ENCODE measurements at regions not wholly inside any gene's neighbourhood (a gene's known extent, or its start where the extent isn't known, plus 50 kb on each side); places are given as distances from the start of the nearest gene placed in this dataset.

GRCh38 chr5:142259758-142260157 is 65.1 kb downstream of the SPRY4 start:
- no peak overlapping the region for H4K91ac ChIP-seq (ENCODE audit: low read depth, low read length)
- no peak overlapping the region for H2AFZ ChIP-seq (ENCODE audit: insufficient read depth, low read length, poor library complexity)
- no peaks in the 10 kb centered on the region for H3K4me1 ChIP-seq (ENCODE audit: control insufficient read depth in 1 of 2, insufficient read depth in 2 of 2, low read length in 2 of 2)
- DNase-seq, result no peak
- H2BK120ac ChIP-seq (ENCODE audit: insufficient read depth, low read length, poor library complexity), result no peak overlapping the region
- H3K27ac ChIP-seq (ENCODE audit: low read depth, low read length), result no peak overlapping the region
- peak overlapping the region; percentile 50 for H3K23ac ChIP-seq (ENCODE audit: low read length)
- no peaks in the 10 kb centered on the region for H3K9me3 ChIP-seq (ENCODE audit: insufficient read depth, low read depth, low read length)
- no peak overlapping the region for H4K12ac ChIP-seq (ENCODE audit: low read depth, low read length)
- no peak overlapping the region for H3K14ac ChIP-seq (ENCODE audit: low read length)
- no peak overlapping the region for H3K4me3 ChIP-seq (ENCODE audit: low read depth, low read length)
- H3K36me3 ChIP-seq (ENCODE audit: control insufficient read depth in 1 of 2, insufficient read depth in 2 of 2, low read length in 2 of 2), result no peaks in the 10 kb centered on the region
- H2BK12ac ChIP-seq (ENCODE audit: low read length), result no peak overlapping the region
- H3K79me1 ChIP-seq (ENCODE audit: low read length), result peaks cover 2% of the 10 kb centered on the region
- H3K4me2 ChIP-seq (ENCODE audit: low read length), result no peak overlapping the region
- H3K18ac ChIP-seq (ENCODE audit: low read length), result no peak overlapping the region
- H3K9ac ChIP-seq (ENCODE audit: low read length), result no peak overlapping the region
- no peak overlapping the region for H4K8ac ChIP-seq (ENCODE audit: low read depth, low read length)
- H3K27me3 ChIP-seq (ENCODE audit: insufficient read depth, low read length), result no peaks in the 10 kb centered on the region
- H3K4ac ChIP-seq (ENCODE audit: low read depth, low read length), result no peak overlapping the region
- H2BK5ac ChIP-seq (ENCODE audit: low read depth, low read length, poor library complexity), result no peak overlapping the region
- WGBS (ENCODE audit: extremely low coverage, insufficient coverage, insufficient read length), result no CpG with 5 or more reads among the region's 3 CpGs
- H2AK5ac ChIP-seq (ENCODE audit: low read length), result no peak overlapping the region
- H3K79me2 ChIP-seq (ENCODE audit: control insufficient read depth, insufficient read depth, low read length, poor library complexity), result no peaks in the 10 kb centered on the region

- Histone ChIP-seq H3K27ac (ENCODE audit: low read depth, low read length) (no peak overlapping the region), H3K4me1 (ENCODE audit: control insufficient read depth in 1 of 2, insufficient read depth in 2 of 2, low read length in 2 of 2) (no peaks in the 10 kb centered on the region), H3K36me3 (ENCODE audit: control insufficient read depth in 1 of 2, insufficient read depth in 2 of 2, low read length in 2 of 2) (no peaks in the 10 kb centered on the region), H3K4me3 (ENCODE audit: low read depth, low read length) (no peak overlapping the region), H3K4me2 (ENCODE audit: low read length) (no peak overlapping the region), H4K91ac (ENCODE audit: low read depth, low read length) (no peak overlapping the region), H3K14ac (ENCODE audit: low read length) (no peak overlapping the region), H2AFZ (ENCODE audit: insufficient read depth, low read length, poor library complexity) (no peak overlapping the region), H3K9me3 (ENCODE audit: insufficient read depth, low read depth, low read length) (no peaks in the 10 kb centered on the region), H3K18ac (ENCODE audit: low read length) (no peak overlapping the region), H4K8ac (ENCODE audit: low read depth, low read length) (no peak overlapping the region), H2BK120ac (ENCODE audit: insufficient read depth, low read length, poor library complexity) (no peak overlapping the region), H3K27me3 (ENCODE audit: insufficient read depth, low read length) (no peaks in the 10 kb centered on the region), H3K79me1 (ENCODE audit: low read length) (peaks cover 2% of the 10 kb centered on the region), H3K23ac (ENCODE audit: low read length) (no peak overlapping the region), H3K4ac (ENCODE audit: low read depth, low read length) (no peak overlapping the region), H3K79me2 (ENCODE audit: control insufficient read depth, insufficient read depth, low read length, poor library complexity) (no peaks in the 10 kb centered on the region), H2BK5ac (ENCODE audit: low read depth, low read length, poor library complexity) (no peak overlapping the region), H4K12ac (ENCODE audit: low read depth, low read length) (no peak overlapping the region), H2BK12ac (ENCODE audit: low read length) (peak overlapping the region; percentile 43), H2AK5ac (ENCODE audit: low read length) (no peak overlapping the region), H3K9ac (ENCODE audit: low read length) (no peak overlapping the region)
- DNase-seq, result no peak
- WGBS (ENCODE audit: extremely low coverage, insufficient coverage, insufficient read length), result no CpG with 5 or more reads among the region's 1 CpG
Observed at GRCh38 chr5:142255831-142256230, 69.0 kb downstream of the SPRY4 start.

GRCh38 chr5:142254431-142254830 is 70.4 kb downstream of the SPRY4 start:
- no peak overlapping the region for H2BK5ac ChIP-seq (ENCODE audit: low read depth, low read length, poor library complexity)
- H3K14ac ChIP-seq (ENCODE audit: low read length), result no peak overlapping the region
- H4K91ac ChIP-seq (ENCODE audit: low read depth, low read length), result no peak overlapping the region
- no peak overlapping the region for H2BK120ac ChIP-seq (ENCODE audit: insufficient read depth, low read length, poor library complexity)
- H3K4me3 ChIP-seq (ENCODE audit: low read depth, low read length), result no peak overlapping the region
- H4K8ac ChIP-seq (ENCODE audit: low read depth, low read length), result no peak overlapping the region
- DNase-seq, result no peak
- H3K79me2 ChIP-seq (ENCODE audit: control insufficient read depth, insufficient read depth, low read length, poor library complexity), result no peaks in the 10 kb centered on the region
- no peaks in the 10 kb centered on the region for H3K27me3 ChIP-seq (ENCODE audit: insufficient read depth, low read length)
- H3K79me1 ChIP-seq (ENCODE audit: low read length), result peaks cover 2% of the 10 kb centered on the region
- no peak overlapping the region for H3K4ac ChIP-seq (ENCODE audit: low read depth, low read length)
- H3K9ac ChIP-seq (ENCODE audit: low read length), result no peak overlapping the region
- H2BK12ac ChIP-seq (ENCODE audit: low read length), result no peak overlapping the region
- no peak overlapping the region for H2AK5ac ChIP-seq (ENCODE audit: low read length)
- H3K9me3 ChIP-seq (ENCODE audit: insufficient read depth, low read depth, low read length), result no peaks in the 10 kb centered on the region
- no peak overlapping the region for H2AFZ ChIP-seq (ENCODE audit: insufficient read depth, low read length, poor library complexity)
- no peaks in the 10 kb centered on the region for H3K4me1 ChIP-seq (ENCODE audit: control insufficient read depth in 1 of 2, insufficient read depth in 2 of 2, low read length in 2 of 2)
- H3K4me2 ChIP-seq (ENCODE audit: low read length), result no peak overlapping the region
- H3K36me3 ChIP-seq (ENCODE audit: control insufficient read depth in 1 of 2, insufficient read depth in 2 of 2, low read length in 2 of 2), result no peaks in the 10 kb centered on the region
- no peak overlapping the region for H3K23ac ChIP-seq (ENCODE audit: low read length)
- no peak overlapping the region for H4K12ac ChIP-seq (ENCODE audit: low read depth, low read length)
- no CpG with 5 or more reads among the region's 3 CpGs for WGBS (ENCODE audit: extremely low coverage, insufficient coverage, insufficient read length)
- H3K18ac ChIP-seq (ENCODE audit: low read length), result no peak overlapping the region
- H3K27ac ChIP-seq (ENCODE audit: low read depth, low read length), result no peak overlapping the region

- Histone ChIP-seq H3K4ac (ENCODE audit: low read depth, low read length) (no peak overlapping the region), H3K27me3 (ENCODE audit: insufficient read depth, low read length) (no peaks in the 10 kb centered on the region), H4K12ac (ENCODE audit: low read depth, low read length) (no peak overlapping the region), H2BK120ac (ENCODE audit: insufficient read depth, low read length, poor library complexity) (no peak overlapping the region), H3K4me3 (ENCODE audit: low read depth, low read length) (no peak overlapping the region), H3K9ac (ENCODE audit: low read length) (no peak overlapping the region), H3K23ac (ENCODE audit: low read length) (no peak overlapping the region), H2BK5ac (ENCODE audit: low read depth, low read length, poor library complexity) (no peak overlapping the region), H3K18ac (ENCODE audit: low read length) (no peak overlapping the region), H3K79me1 (ENCODE audit: low read length) (peaks cover 2% of the 10 kb centered on the region), H3K27ac (ENCODE audit: low read depth, low read length) (no peak overlapping the region), H3K4me2 (ENCODE audit: low read length) (no peak overlapping the region), H3K14ac (ENCODE audit: low read length) (peak overlapping the region; percentile 57), H2AFZ (ENCODE audit: insufficient read depth, low read length, poor library complexity) (no peak overlapping the region), H3K79me2 (ENCODE audit: control insufficient read depth, insufficient read depth, low read length, poor library complexity) (no peaks in the 10 kb centered on the region), H2BK12ac (ENCODE audit: low read length) (peak overlapping the region; percentile 50), H2AK5ac (ENCODE audit: low read length) (no peak overlapping the region), H4K8ac (ENCODE audit: low read depth, low read length) (no peak overlapping the region), H4K91ac (ENCODE audit: low read depth, low read length) (no peak overlapping the region), H3K36me3 (ENCODE audit: control insufficient read depth in 1 of 2, insufficient read depth in 2 of 2, low read length in 2 of 2) (no peaks in the 10 kb centered on the region), H3K9me3 (ENCODE audit: insufficient read depth, low read depth, low read length) (no peaks in the 10 kb centered on the region), H3K4me1 (ENCODE audit: control insufficient read depth in 1 of 2, insufficient read depth in 2 of 2, low read length in 2 of 2) (peaks cover 0 to 1% of the 10 kb centered on the region in 2 experiments)
- DNase-seq, result no peak
- WGBS (ENCODE audit: extremely low coverage, insufficient coverage, insufficient read length), result no CpG with 5 or more reads among the region's 10 CpGs
Observed at GRCh38 chr5:142253938-142254337, 70.9 kb downstream of the SPRY4 start.
